ENCODE measurements at regions not wholly inside any gene's neighbourhood (a gene's known extent, or its start where the extent isn't known, plus 50 kb on each side); places are given as distances from the start of the nearest gene placed in this dataset.

GRCh38 chr5:141786700-141787099, 91.5 kb downstream of the PCDH1 start:
- Histone ChIP-seq H3K4me1 (ENCODE audit: control insufficient read depth, insufficient read depth, low read length) (no peaks in the 10 kb centered on the region), H3K36me3 (ENCODE audit: control insufficient read depth in 2 of 2, insufficient read depth in 1 of 2, low read length in 2 of 2) (no peaks in the 10 kb centered on the region), H3K4me3 (ENCODE audit: low read depth, low read length) (no peak overlapping the region), H3K27ac (ENCODE audit: extremely low read depth, low read depth, low read length) (no peak overlapping the region), H3K9me3 (ENCODE audit: control insufficient read depth, insufficient read depth, low read depth, low read length) (no peaks in the 10 kb centered on the region)
- TF ChIP-seq ZIC2 (tag by site-specific recombination; IDR thresholded peaks at IDR 0.05) (peak; percentile 84), ZNF610 (tag by site-specific recombination; IDR thresholded peaks at IDR 0.05; ENCODE audit: borderline replicate concordance) (no peak), ZNF558 (tag by site-specific recombination; IDR thresholded peaks at IDR 0.05) (no peak), SP2 (tag by site-specific recombination; IDR thresholded peaks at IDR 0.05) (no peak), SCRT1 (tag by site-specific recombination; IDR thresholded peaks at IDR 0.05; ENCODE audit: borderline replicate concordance) (no peak)
- TF ChIP-seq, protein P1, sequence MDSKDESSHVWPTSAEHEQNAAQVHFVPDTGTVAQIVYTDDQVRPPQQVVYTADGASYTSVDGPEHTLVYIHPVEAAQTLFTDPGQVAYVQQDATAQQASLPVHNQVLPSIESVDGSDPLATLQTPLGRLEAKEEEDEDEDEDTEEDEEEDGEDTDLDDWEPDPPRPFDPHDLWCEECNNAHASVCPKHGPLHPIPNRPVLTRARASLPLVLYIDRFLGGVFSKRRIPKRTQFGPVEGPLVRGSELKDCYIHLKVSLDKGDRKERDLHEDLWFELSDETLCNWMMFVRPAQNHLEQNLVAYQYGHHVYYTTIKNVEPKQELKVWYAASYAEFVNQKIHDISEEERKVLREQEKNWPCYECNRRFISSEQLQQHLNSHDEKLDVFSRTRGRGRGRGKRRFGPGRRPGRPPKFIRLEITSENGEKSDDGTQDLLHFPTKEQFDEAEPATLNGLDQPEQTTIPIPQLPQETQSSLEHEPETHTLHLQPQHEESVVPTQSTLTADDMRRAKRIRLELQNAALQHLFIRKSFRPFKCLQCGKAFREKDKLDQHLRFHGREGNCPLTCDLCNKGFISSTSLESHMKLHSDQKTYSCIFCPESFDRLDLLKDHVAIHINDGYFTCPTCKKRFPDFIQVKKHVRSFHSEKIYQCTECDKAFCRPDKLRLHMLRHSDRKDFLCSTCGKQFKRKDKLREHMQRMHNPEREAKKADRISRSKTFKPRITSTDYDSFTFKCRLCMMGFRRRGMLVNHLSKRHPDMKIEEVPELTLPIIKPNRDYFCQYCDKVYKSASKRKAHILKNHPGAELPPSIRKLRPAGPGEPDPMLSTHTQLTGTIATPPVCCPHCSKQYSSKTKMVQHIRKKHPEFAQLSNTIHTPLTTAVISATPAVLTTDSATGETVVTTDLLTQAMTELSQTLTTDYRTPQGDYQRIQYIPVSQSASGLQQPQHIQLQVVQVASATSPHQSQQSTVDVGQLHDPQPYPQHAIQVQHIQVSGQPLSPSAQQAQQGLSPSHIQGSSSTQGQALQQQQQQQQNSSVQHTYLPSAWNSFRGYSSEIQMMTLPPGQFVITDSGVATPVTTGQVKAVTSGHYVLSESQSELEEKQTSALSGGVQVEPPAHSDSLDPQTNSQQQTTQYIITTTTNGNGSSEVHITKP (tag by site-specific recombination; IDR thresholded peaks at IDR 0.05): 0 out of 2 replicates have a peak, but pooled peaks have one; percentile 11
- TF ChIP-seq, protein P2, sequence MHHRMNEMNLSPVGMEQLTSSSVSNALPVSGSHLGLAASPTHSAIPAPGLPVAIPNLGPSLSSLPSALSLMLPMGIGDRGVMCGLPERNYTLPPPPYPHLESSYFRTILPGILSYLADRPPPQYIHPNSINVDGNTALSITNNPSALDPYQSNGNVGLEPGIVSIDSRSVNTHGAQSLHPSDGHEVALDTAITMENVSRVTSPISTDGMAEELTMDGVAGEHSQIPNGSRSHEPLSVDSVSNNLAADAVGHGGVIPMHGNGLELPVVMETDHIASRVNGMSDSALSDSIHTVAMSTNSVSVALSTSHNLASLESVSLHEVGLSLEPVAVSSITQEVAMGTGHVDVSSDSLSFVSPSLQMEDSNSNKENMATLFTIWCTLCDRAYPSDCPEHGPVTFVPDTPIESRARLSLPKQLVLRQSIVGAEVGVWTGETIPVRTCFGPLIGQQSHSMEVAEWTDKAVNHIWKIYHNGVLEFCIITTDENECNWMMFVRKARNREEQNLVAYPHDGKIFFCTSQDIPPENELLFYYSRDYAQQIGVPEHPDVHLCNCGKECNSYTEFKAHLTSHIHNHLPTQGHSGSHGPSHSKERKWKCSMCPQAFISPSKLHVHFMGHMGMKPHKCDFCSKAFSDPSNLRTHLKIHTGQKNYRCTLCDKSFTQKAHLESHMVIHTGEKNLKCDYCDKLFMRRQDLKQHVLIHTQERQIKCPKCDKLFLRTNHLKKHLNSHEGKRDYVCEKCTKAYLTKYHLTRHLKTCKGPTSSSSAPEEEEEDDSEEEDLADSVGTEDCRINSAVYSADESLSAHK (tag by site-specific recombination; IDR thresholded peaks at IDR 0.05): no peak
- CTCF ChIA-PET: interaction anchor here (1.6 kb wide), 1 partner anchor 29 kb away, joined by 5 read pairs; no protein-coding TSS in a partner anchor
- POLR2A ChIA-PET: no interaction called here

- Histone ChIP-seq H3K4me1 (ENCODE audit: control insufficient read depth, insufficient read depth, low read length) (no peaks in the 10 kb centered on the region), H3K36me3 (ENCODE audit: control insufficient read depth in 2 of 2, insufficient read depth in 1 of 2, low read length in 2 of 2) (no peaks in the 10 kb centered on the region)
- CTCF ChIA-PET: interaction anchor here (0.6 to 1.6 kb wide), 2 partner anchors 28 to 29 kb away, joined by 4 to 5 read pairs; no protein-coding TSS in a partner anchor
Observed at GRCh38 chr5:141785711-141786110, 92.5 kb downstream of the PCDH1 start.

DNA sequence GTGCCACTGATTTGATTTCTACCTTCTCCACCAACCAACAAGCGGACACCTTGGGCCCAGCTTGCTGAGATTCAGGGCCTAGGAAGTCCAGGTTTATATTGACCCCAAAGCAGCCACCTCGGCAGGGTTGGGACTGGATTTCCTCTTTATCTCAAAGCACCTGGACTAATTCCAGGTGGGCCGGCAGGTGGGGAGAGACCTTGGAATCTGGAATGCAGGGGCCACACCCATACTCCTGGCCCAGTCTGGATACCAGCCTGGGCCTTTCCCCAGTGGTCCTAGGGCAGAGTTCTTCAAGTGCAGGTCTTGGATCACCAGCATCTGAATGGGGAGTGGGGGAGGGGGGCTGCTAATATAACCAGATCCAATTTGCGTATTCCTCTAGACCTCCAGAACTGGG, 93.1 kb downstream of the PCDH1 start:
- POLR2A ChIA-PET: no interaction called here
- TF ChIP-seq ZNF664 (tag by site-specific recombination; IDR thresholded peaks at IDR 0.05): no peak
- TF ChIP-seq ZIC2 (tag by site-specific recombination; IDR thresholded peaks at IDR 0.05): no peak
- no peak for TF ChIP-seq ZBTB48 (tag by site-specific recombination; IDR thresholded peaks at IDR 0.05)
- no peak for TF ChIP-seq ZNF280D (tag by site-specific recombination; IDR thresholded peaks at IDR 0.05)
- TF ChIP-seq ZNF48 (tag by site-specific recombination; IDR thresholded peaks at IDR 0.05): no peak
- TF ChIP-seq ZFP41 (tag by site-specific recombination; IDR thresholded peaks at IDR 0.05; ENCODE audit: borderline replicate concordance): no peak
- TF ChIP-seq ZXDB (tag by site-specific recombination; IDR thresholded peaks at IDR 0.05): no peak
- TF ChIP-seq ZNF391 (tag by site-specific recombination; IDR thresholded peaks at IDR 0.05; ENCODE audit: borderline replicate concordance, low read depth): no peak
- no peak for TF ChIP-seq ZNF133 (tag by site-specific recombination; IDR thresholded peaks at IDR 0.05)
- TF ChIP-seq ZNF24 (tag by site-specific recombination; IDR thresholded peaks at IDR 0.05): no peak
- no peak for TF ChIP-seq ZNF623 (tag by site-specific recombination; IDR thresholded peaks at IDR 0.05)

More at GRCh38 chr5:141785711-141786110, 92.5 kb downstream of the PCDH1 start:
- Histone ChIP-seq H3K9me3 (ENCODE audit: control insufficient read depth, insufficient read depth, low read depth, low read length) (no peaks in the 10 kb centered on the region), H3K4me3 (ENCODE audit: low read depth, low read length) (no peak overlapping the region), H3K27ac (ENCODE audit: extremely low read depth, low read depth, low read length) (no peak overlapping the region)
- POLR2A ChIA-PET: no interaction called here
- 0 out of 2 replicates have a peak, but pooled peaks have one; percentile 14 for TF ChIP-seq SCRT2 (tag by site-specific recombination; IDR thresholded peaks at IDR 0.05)
- no peak for TF ChIP-seq ZNF449 (tag by site-specific recombination; IDR thresholded peaks at IDR 0.05)
- no peak for TF ChIP-seq ZBTB21 (tag by site-specific recombination; IDR thresholded peaks at IDR 0.05)
- no peak for TF ChIP-seq SP7 (tag by site-specific recombination; IDR thresholded peaks at IDR 0.05)
- TF ChIP-seq ZNF830 (tag by site-specific recombination; IDR thresholded peaks at IDR 0.05; ENCODE audit: low read depth): no peak
- TF ChIP-seq TRIM28 (IDR thresholded peaks at IDR 0.05; ENCODE audit: borderline replicate concordance, low read length): no peak

More for the DNA sequence above, 93.1 kb downstream of the PCDH1 start:
- Histone ChIP-seq H3K36me3 (ENCODE audit: control insufficient read depth in 2 of 2, insufficient read depth in 1 of 2, low read length in 2 of 2) (no peaks in the 10 kb centered on the region), H3K4me1 (ENCODE audit: control insufficient read depth, insufficient read depth, low read length) (no peaks in the 10 kb centered on the region), H3K27ac (ENCODE audit: extremely low read depth, low read depth, low read length) (no peak overlapping the region), H3K4me3 (ENCODE audit: low read depth, low read length) (no peak overlapping the region), H3K9me3 (ENCODE audit: control insufficient read depth, insufficient read depth, low read depth, low read length) (no peaks in the 10 kb centered on the region)
- CTCF ChIA-PET: interaction anchor here (0.6 to 1.9 kb wide), 6 partner anchors 26 to 221 kb away, joined by 3 to 5 read pairs (median 4); partner anchors contain the start of gene PCDH1
